ENCODE measurements at regions not wholly inside any gene's neighbourhood (a gene's known extent, or its start where the extent isn't known, plus 50 kb on each side); places are given as distances from the start of the nearest gene placed in this dataset.

DNA sequence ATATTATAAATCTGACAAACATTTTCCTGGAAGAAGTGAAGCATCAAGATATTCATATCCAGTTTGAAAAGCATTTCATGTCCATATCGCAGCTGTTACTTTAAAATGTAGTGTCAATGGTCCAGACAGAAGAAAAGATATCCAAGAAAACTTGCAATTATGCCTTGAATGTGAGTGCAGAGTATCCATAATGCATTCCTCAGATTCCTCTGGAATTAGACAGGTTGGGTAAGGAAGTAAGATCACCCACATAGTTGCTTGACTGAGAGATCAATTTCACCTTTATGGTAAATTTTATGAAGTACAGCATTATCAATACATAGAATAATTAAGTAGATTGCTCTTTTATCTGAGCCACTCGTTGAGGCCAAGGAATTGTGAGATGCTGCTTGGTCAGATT is 327.0 kb upstream of the SLITRK5 start:
- Mint-ChIP-seq H3K27ac (no peak overlapping the region), H3K27me3 (no peaks in the 10 kb centered on the region), H3K4me3 (no peak overlapping the region)

DNA sequence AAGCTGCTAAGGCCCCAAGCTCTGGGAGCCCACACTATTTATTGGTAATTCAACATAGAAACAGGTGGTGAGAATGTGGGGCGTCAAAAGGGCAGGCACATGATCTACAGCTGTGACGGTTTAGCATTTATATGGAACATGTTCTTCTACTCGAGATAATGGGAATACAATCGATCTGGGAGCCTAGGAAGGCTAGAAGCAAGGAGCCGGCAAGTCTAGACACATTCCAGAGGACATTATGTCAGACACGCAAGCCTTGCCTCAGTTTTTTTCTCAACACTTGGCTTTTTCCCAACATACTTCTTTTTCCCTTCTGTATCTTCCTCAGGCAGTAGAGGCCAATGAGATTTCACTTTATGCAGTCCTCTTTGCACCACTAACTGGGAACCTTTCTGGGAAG is 315.7 kb upstream of the SLITRK5 start:
- no peak overlapping the region for H3K4me3 Mint-ChIP-seq
- H3K36me3 Mint-ChIP-seq = no peaks in the 10 kb centered on the region
- H3K9me3 Mint-ChIP-seq = peaks cover 8% of the 10 kb centered on the region
- H3K4me1 Mint-ChIP-seq (ENCODE audit: unreplicated experiment) = no peaks in the 10 kb centered on the region
- H3K27ac Mint-ChIP-seq = no peak overlapping the region
- no peaks in the 10 kb centered on the region for H3K27me3 Mint-ChIP-seq
- TF ChIP-seq, protein P1, sequence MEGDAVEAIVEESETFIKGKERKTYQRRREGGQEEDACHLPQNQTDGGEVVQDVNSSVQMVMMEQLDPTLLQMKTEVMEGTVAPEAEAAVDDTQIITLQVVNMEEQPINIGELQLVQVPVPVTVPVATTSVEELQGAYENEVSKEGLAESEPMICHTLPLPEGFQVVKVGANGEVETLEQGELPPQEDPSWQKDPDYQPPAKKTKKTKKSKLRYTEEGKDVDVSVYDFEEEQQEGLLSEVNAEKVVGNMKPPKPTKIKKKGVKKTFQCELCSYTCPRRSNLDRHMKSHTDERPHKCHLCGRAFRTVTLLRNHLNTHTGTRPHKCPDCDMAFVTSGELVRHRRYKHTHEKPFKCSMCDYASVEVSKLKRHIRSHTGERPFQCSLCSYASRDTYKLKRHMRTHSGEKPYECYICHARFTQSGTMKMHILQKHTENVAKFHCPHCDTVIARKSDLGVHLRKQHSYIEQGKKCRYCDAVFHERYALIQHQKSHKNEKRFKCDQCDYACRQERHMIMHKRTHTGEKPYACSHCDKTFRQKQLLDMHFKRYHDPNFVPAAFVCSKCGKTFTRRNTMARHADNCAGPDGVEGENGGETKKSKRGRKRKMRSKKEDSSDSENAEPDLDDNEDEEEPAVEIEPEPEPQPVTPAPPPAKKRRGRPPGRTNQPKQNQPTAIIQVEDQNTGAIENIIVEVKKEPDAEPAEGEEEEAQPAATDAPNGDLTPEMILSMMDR (conservative IDR thresholded peaks at IDR 0.05) = no peak
- no peak for DNase-seq (ENCODE audit: extremely low spot score, unreplicated experiment)

More for the DNA sequence above, 327.0 kb upstream of the SLITRK5 start:
- TF ChIP-seq, protein P1 (conservative IDR thresholded peaks at IDR 0.05) = no peak
- no peaks in the 10 kb centered on the region for H3K36me3 Mint-ChIP-seq
- H3K4me1 Mint-ChIP-seq (ENCODE audit: unreplicated experiment) = no peaks in the 10 kb centered on the region
- no peak for DNase-seq (ENCODE audit: extremely low spot score, unreplicated experiment)
- H3K9me3 Mint-ChIP-seq = no peaks in the 10 kb centered on the region

DNA sequence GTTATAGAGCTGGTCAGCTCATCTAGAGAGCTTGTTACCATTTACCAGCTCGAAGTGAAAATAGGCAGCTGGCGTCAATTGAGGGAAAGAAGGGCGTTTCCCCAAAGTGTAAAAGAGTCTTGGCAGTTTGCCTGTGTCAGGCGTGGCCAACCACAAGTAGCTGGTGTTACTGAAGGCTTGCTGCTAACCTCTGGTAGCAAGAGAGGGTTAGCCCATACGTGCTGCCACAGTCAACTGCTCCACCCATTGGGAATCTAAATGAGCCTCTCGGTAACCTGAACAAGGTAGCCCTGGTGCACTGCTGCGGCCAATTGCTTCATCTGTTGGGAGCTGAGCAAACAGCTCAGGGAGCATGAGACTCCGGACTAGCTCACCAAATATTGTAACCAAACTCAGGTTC is 314.9 kb upstream of the SLITRK5 start:
- Mint-ChIP-seq H3K4me3 (no peak overlapping the region), H3K27me3 (no peaks in the 10 kb centered on the region), H3K4me1 (ENCODE audit: unreplicated experiment) (no peaks in the 10 kb centered on the region), H3K27ac (no peak overlapping the region), H3K9me3 (peaks cover 8% of the 10 kb centered on the region), H3K36me3 (no peaks in the 10 kb centered on the region)
- no peak for DNase-seq (ENCODE audit: extremely low spot score, unreplicated experiment)
- TF ChIP-seq, protein P1 (conservative IDR thresholded peaks at IDR 0.05) = no peak

DNA sequence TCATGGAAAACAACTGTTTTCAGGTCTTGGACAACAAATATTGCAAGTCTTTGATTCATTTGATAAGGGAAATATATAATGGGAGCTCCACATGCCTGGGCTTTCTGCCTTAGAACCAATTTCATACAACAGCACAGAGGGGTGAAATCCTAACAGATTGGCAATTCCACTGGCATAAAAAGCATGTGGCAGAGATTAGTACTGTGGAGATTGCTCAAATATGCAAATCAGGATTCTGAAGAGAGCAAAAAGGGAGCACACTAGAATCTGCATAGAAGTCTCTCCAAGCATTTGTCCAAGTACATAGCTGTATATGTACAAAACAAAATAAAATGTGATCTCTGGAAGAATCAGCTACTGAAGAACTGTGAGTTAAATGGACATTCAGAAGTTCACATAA is 312.9 kb upstream of the SLITRK5 start:
- TF ChIP-seq, protein P1 (conservative IDR thresholded peaks at IDR 0.05) = no peak
- Mint-ChIP-seq H3K36me3 (no peaks in the 10 kb centered on the region), H3K27ac (no peak overlapping the region), H3K4me1 (ENCODE audit: unreplicated experiment) (no peaks in the 10 kb centered on the region), H3K4me3 (no peak overlapping the region), H3K9me3 (peaks cover 8% of the 10 kb centered on the region), H3K27me3 (no peaks in the 10 kb centered on the region)
- DNase-seq (ENCODE audit: extremely low spot score, unreplicated experiment) = no peak

DNA sequence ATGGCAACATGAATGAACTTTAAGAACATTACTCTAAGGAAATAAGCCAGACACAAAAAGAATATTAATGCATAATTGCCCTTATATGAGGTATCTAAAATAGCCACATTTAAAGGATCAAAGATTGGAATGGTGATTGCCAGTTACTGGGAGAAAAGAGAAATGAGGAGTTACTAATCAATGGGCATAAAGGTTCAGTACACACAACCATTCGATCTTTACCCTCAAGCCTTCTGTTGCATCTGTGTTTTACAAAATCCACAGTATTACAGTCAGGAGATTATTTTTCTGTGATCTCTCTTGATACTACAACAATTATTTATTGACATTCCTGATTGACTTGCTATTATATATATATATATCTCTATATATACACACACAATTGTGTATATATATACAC is 310.0 kb upstream of the SLITRK5 start:
- Mint-ChIP-seq H3K4me1 (ENCODE audit: unreplicated experiment) (no peaks in the 10 kb centered on the region), H3K9me3 (no peaks in the 10 kb centered on the region), H3K27me3 (no peaks in the 10 kb centered on the region), H3K36me3 (no peaks in the 10 kb centered on the region), H3K4me3 (no peak overlapping the region), H3K27ac (no peak overlapping the region)
- no peak for DNase-seq (ENCODE audit: extremely low spot score, unreplicated experiment)
- TF ChIP-seq, protein P1 (conservative IDR thresholded peaks at IDR 0.05) = no peak

DNA sequence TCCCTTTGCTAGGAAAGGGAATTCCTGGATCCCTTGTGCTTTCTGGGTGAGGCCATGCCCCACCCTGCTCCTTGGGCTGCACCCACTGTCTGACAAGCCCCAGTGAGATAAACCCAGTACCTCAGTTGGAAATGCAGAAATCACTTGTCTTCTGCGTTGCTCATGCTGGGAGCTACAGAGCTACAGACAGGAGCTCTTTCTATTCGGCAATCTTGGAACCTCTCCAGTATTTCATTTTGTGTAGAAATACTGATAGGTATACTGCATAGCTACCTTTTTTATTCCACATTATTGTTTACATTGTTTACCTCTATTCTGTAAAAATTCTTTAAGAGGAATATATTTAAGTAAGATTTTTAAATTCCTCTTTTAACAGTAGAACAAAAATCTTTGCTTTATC is 302.5 kb upstream of the SLITRK5 start:
- no peak overlapping the region for H3K4me3 Mint-ChIP-seq
- H3K27me3 Mint-ChIP-seq = no peaks in the 10 kb centered on the region
- no peak overlapping the region for H3K27ac Mint-ChIP-seq
- no peaks in the 10 kb centered on the region for H3K9me3 Mint-ChIP-seq
- no peaks in the 10 kb centered on the region for H3K36me3 Mint-ChIP-seq
- no peak for DNase-seq (ENCODE audit: extremely low spot score, unreplicated experiment)
- H3K4me1 Mint-ChIP-seq (ENCODE audit: unreplicated experiment) = no peaks in the 10 kb centered on the region
- TF ChIP-seq, protein P1 (conservative IDR thresholded peaks at IDR 0.05) = no peak

Data from type B pancreatic cell (in vitro differentiated cells).